ENCODE measurements at regions not wholly inside any gene's neighbourhood (a gene's known extent, or its start where the extent isn't known, plus 50 kb on each side); places are given as distances from the start of the nearest gene placed in this dataset.

DNA sequence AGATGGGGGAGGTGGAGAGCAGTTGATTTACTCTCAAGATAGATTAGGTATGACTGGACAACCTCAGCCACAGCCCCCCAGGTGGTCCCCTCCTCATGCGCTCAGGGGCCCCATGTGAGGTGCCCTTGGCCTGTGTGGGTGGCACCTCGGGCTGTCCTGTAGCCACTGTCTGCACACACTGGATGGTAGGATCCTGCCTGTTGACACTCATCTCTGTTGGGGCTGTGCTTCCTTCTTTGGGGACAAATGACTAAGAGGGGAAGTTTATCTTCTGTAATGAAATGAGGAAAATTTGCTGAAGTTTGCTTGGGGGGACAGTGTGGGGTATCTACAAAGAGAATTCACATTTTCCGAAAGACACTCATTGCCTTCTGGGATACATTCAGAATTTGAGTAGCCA, 53.6 kb upstream of the ANTXRL start:
- TF ChIP-seq, protein P1, sequence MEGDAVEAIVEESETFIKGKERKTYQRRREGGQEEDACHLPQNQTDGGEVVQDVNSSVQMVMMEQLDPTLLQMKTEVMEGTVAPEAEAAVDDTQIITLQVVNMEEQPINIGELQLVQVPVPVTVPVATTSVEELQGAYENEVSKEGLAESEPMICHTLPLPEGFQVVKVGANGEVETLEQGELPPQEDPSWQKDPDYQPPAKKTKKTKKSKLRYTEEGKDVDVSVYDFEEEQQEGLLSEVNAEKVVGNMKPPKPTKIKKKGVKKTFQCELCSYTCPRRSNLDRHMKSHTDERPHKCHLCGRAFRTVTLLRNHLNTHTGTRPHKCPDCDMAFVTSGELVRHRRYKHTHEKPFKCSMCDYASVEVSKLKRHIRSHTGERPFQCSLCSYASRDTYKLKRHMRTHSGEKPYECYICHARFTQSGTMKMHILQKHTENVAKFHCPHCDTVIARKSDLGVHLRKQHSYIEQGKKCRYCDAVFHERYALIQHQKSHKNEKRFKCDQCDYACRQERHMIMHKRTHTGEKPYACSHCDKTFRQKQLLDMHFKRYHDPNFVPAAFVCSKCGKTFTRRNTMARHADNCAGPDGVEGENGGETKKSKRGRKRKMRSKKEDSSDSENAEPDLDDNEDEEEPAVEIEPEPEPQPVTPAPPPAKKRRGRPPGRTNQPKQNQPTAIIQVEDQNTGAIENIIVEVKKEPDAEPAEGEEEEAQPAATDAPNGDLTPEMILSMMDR (IDR thresholded peaks at IDR 0.05; ENCODE audit: unreplicated experiment in 3 of 3): no peak
- peaks cover 34% of the 10 kb centered on the region for H3K27me3 Mint-ChIP-seq (ENCODE audit: low read depth)
- no peaks in the 10 kb centered on the region for H3K4me1 Mint-ChIP-seq
- no peaks in the 10 kb centered on the region for H3K36me3 Mint-ChIP-seq (ENCODE audit: low read depth)
- H3K4me3 Mint-ChIP-seq: no peak overlapping the region
- H3K27ac Mint-ChIP-seq: no peak overlapping the region
- no peaks in the 10 kb centered on the region for H3K9me3 Mint-ChIP-seq

- H3K36me3 Mint-ChIP-seq (ENCODE audit: low read depth): no peaks in the 10 kb centered on the region
- no peaks in the 10 kb centered on the region for H3K4me1 Mint-ChIP-seq
- no peaks in the 10 kb centered on the region for H3K9me3 Mint-ChIP-seq
- H3K27ac Mint-ChIP-seq: no peak overlapping the region
- TF ChIP-seq, protein P1 (IDR thresholded peaks at IDR 0.05; ENCODE audit: unreplicated experiment in 3 of 3): no peak
- H3K4me3 Mint-ChIP-seq: no peak overlapping the region
- H3K27me3 Mint-ChIP-seq (ENCODE audit: low read depth): peaks cover 28% of the 10 kb centered on the region
These were observed 52.8 kb upstream of the ANTXRL start for GRCh38 chr10:46234026-46234425.

- Mint-ChIP-seq H3K4me3 (no peak overlapping the region), H3K9me3 (no peaks in the 10 kb centered on the region), H3K4me1 (no peaks in the 10 kb centered on the region), H3K36me3 (ENCODE audit: low read depth) (no peaks in the 10 kb centered on the region), H3K27ac (no peak overlapping the region), H3K27me3 (ENCODE audit: low read depth) (peaks cover 28% of the 10 kb centered on the region)
- TF ChIP-seq, protein P1 (IDR thresholded peaks at IDR 0.05; ENCODE audit: unreplicated experiment in 3 of 3): no peak
These were observed 52.3 kb upstream of the ANTXRL start for GRCh38 chr10:46234431-46235060.

- TF ChIP-seq, protein P1 (IDR thresholded peaks at IDR 0.05; ENCODE audit: unreplicated experiment in 3 of 3): no peak
- no peak overlapping the region for H3K27ac Mint-ChIP-seq
- no peaks in the 10 kb centered on the region for H3K9me3 Mint-ChIP-seq
- no peaks in the 10 kb centered on the region for H3K36me3 Mint-ChIP-seq (ENCODE audit: low read depth)
- H3K4me3 Mint-ChIP-seq: no peak overlapping the region
- no peaks in the 10 kb centered on the region for H3K4me1 Mint-ChIP-seq
- peaks cover 28% of the 10 kb centered on the region for H3K27me3 Mint-ChIP-seq (ENCODE audit: low read depth)
These were observed 50.9 kb upstream of the ANTXRL start for GRCh38 chr10:46235705-46236545.

- no peak overlapping the region for H3K27ac Mint-ChIP-seq
- no peaks in the 10 kb centered on the region for H3K9me3 Mint-ChIP-seq
- no peak overlapping the region for H3K4me3 Mint-ChIP-seq
- H3K36me3 Mint-ChIP-seq (ENCODE audit: low read depth): no peaks in the 10 kb centered on the region
- H3K27me3 Mint-ChIP-seq (ENCODE audit: low read depth): peaks cover 28% of the 10 kb centered on the region
- no peaks in the 10 kb centered on the region for H3K4me1 Mint-ChIP-seq
- TF ChIP-seq, protein P1 (IDR thresholded peaks at IDR 0.05; ENCODE audit: unreplicated experiment in 3 of 3): no peak
These were observed 50.3 kb upstream of the ANTXRL start for GRCh38 chr10:46236546-46236887.
